ENCODE measurements at regions not wholly inside any gene's neighbourhood (a gene's known extent, or its start where the extent isn't known, plus 50 kb on each side); places are given as distances from the start of the nearest gene placed in this dataset.

DNA sequence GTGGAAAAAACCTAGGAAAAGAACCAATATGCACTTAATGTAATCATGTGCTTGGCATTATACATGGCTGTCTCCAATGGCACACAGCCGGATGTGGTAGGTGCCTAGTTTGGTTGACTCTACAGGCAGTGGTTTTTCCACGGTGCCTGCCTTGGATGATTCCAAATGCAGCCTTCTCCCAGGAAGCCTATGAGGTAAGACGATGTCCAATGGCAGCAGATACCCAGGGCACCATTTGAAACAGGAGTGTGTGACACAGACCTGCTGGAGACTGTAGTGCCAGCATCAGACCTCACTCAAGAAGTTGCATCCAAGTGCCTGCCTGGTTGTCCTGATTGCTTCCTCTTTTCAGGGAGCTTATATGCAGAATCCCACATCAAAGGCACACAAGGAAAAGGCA lies 88.0 kb upstream of the VASH1 start:
- TF ChIP-seq, protein P1, sequence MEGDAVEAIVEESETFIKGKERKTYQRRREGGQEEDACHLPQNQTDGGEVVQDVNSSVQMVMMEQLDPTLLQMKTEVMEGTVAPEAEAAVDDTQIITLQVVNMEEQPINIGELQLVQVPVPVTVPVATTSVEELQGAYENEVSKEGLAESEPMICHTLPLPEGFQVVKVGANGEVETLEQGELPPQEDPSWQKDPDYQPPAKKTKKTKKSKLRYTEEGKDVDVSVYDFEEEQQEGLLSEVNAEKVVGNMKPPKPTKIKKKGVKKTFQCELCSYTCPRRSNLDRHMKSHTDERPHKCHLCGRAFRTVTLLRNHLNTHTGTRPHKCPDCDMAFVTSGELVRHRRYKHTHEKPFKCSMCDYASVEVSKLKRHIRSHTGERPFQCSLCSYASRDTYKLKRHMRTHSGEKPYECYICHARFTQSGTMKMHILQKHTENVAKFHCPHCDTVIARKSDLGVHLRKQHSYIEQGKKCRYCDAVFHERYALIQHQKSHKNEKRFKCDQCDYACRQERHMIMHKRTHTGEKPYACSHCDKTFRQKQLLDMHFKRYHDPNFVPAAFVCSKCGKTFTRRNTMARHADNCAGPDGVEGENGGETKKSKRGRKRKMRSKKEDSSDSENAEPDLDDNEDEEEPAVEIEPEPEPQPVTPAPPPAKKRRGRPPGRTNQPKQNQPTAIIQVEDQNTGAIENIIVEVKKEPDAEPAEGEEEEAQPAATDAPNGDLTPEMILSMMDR (IDR thresholded peaks at IDR 0.05; ENCODE audit: insufficient read depth, low read length), result no peak
- no peak for TF ChIP-seq POLR2AphosphoS5 (IDR thresholded peaks at IDR 0.05; ENCODE audit: low read depth)
- TF ChIP-seq, protein P2, sequence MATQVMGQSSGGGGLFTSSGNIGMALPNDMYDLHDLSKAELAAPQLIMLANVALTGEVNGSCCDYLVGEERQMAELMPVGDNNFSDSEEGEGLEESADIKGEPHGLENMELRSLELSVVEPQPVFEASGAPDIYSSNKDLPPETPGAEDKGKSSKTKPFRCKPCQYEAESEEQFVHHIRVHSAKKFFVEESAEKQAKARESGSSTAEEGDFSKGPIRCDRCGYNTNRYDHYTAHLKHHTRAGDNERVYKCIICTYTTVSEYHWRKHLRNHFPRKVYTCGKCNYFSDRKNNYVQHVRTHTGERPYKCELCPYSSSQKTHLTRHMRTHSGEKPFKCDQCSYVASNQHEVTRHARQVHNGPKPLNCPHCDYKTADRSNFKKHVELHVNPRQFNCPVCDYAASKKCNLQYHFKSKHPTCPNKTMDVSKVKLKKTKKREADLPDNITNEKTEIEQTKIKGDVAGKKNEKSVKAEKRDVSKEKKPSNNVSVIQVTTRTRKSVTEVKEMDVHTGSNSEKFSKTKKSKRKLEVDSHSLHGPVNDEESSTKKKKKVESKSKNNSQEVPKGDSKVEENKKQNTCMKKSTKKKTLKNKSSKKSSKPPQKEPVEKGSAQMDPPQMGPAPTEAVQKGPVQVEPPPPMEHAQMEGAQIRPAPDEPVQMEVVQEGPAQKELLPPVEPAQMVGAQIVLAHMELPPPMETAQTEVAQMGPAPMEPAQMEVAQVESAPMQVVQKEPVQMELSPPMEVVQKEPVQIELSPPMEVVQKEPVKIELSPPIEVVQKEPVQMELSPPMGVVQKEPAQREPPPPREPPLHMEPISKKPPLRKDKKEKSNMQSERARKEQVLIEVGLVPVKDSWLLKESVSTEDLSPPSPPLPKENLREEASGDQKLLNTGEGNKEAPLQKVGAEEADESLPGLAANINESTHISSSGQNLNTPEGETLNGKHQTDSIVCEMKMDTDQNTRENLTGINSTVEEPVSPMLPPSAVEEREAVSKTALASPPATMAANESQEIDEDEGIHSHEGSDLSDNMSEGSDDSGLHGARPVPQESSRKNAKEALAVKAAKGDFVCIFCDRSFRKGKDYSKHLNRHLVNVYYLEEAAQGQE (IDR thresholded peaks at IDR 0.05; ENCODE audit: insufficient replicate concordance, low read depth), result no peak

Data from HL-60 (cell line).